ENCODE measurements at regions not wholly inside any gene's neighbourhood (a gene's known extent, or its start where the extent isn't known, plus 50 kb on each side); places are given as distances from the start of the nearest gene placed in this dataset.
"Not testable (repeated sequence)": the region's sequence is repeated elsewhere in the genome, so short reads cannot be mapped to it uniquely, and the experiment has no call there.

DNA sequence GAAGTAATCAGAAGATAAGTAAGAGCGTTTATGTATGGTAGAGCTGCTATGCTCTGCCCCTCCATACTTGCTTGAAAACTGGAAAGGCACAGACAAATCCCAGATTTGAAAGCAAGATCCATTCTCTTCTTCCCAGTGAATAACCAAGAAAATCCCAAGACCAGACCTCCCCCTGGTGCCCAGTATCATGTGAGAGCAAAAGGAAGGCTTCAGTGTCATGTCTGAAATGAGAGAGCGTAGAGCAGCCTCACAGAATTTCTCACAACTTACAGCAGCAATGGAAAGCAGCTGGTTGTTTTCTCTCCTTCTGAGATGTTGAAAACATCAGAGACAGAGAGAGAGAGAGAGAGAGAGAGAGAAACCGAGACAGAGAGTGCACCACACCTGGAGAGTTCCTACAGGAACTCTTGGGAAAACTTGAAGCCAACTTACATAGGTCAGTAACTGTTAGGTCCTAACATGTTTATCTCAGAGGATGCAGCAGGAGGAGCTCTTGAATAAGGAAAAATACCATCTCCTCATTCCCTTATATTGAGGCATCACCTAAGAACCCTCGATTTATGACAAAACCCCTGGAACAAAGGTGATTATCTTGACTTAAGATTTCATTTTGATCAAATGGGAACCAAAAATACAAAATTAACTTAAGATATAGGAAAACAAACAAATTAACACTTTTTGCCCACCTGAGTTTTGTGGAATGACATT, 273.3 kb downstream of the NSUN3 start:
- DNase-seq = peak; percentile 42

DNA sequence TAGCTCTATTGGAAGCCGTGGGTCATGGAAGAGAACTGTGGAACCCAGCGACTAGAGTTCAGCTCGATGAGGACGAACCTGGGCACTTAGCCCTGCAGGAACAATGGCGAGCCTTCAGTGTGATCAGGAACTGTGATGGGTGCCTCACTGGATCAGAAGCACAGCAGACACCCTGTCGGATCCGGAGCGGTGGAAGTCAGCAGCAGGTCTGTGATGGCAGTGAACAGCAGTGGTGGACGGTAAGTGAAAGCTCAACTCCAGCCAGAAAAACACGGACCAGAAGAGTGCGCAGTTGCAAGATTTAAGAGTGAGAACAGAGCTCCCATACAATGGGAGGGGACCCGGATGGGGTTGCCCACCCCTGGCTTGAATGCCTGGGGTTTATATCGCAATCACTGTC, 282.2 kb downstream of the NSUN3 start:
- DNase-seq = no peak

DNA sequence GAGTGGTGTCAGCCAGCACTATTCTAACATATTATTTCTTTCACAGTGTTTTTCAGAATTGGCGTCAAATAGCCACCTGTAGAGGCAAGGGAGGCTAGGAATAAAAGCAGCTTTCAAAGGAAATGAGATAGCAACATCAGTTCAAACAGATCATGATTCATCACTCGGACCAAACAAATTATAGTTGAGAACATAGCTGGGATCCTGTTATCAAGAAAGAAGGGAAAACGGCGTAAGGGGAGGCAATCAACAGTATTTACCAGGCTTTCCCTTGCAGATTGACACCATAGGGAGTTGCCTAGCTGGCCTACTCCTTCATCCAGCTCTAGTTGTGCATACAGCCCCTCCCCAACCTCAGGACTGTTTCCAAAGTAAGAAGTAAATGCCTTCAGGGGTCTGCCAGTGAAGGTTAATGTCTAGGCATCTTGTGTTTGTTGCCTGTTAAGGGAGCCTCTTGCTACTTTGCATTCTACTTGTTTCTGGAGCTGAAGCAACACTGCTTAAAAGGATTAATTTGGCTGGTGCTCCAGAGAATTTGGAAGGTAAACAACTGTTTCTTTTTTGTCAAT, 286.5 kb downstream of the NSUN3 start:
- DNase-seq = no peak

DNA sequence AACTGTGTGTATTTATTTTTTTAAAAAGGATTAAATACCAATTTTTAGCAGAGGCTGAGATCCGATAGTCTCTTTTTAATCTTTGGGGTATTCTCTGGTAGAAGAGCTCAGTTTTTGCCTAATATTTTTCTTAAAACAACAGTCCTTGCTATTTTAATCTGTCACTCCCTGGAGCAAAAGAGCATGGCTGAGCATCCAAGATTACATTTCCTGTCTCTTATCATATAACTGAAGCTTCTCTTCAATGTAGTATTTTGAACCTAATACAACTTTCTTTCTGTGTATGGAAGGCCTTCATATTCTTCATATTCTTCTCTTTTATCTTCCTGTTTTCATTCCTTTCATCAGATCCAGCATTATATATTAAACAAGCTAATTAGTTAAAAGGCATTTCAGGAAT, 293.7 kb downstream of the NSUN3 start:
- no peak for DNase-seq

DNA sequence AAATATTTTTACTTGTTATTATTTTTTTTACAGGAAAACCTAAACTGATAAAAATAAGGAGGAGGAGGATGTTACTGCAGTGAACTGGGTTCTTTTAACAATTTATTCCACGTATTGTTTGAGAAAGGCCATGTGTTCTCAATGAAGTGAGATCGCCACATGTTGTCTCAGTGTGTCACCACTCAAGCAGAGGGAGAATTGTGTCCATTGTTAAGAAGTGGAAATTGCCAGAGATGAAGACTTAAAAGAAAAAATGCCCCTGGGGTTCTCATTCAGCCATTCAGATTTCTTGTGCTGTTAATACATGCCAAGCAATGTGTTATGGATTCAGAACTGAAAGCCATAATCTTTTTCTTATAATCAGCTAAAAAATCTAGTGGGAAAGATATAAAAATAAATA, 297.1 kb downstream of the NSUN3 start:
- DNase-seq = no peak

DNA sequence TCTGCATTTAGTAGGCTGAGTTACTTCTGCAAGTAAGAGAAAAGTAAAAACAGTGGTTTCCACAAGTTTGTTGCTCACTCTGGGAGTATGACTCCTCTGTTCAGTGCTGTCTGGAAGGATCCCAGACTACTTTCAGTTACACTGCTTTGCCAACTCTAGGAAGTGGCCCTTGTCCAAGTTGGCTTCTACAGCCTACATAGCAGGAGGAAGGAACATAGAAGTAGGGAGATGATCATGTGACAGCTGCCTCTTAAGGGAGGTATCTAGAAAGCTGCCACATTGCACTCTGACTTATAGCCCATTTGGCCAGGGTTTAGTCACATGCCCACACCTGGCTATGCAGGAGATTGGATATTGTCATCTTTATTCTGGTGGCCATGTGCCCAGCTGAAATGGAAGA, 298.1 kb downstream of the NSUN3 start:
- DNase-seq = peak; percentile 13

DNA sequence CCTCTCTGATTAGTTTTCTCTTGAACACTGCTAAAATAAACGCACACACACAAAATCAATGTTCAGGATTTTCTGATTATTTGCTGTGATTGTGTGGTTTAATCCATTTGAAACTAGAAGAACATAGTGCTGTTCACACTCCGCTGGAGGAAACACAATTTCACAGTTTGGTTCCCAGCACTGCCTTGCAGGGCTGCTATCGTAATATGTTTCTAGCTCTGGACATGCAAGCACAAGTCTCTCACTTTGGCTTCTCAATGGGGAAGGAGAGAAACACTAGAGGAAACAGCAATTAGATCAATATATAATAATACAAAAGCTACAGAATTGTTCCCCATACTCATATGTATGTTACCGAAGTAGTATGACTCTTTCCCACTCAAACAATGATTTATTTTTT, 299.5 kb downstream of the NSUN3 start:
- no peak for DNase-seq

DNA sequence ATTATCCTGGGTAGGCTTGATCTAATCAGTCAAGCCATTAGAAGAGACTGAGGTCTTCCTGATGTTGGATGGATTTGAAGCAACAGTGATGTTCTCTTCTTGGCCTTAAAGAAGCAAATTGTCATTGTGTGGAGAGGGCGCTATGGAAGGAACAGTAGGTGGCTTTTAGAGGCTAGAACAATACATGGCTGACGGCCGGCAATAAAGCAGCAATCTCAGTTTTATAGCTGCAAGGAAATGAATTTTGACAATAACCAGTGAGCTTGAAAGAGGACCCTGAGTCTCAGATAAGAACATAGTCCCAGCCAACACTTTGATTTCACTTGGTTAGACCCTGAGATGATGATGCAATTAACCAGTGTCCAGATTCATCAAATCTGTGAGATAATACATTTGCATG, 302.1 kb downstream of the NSUN3 start:
- DNase-seq = no peak

DNA sequence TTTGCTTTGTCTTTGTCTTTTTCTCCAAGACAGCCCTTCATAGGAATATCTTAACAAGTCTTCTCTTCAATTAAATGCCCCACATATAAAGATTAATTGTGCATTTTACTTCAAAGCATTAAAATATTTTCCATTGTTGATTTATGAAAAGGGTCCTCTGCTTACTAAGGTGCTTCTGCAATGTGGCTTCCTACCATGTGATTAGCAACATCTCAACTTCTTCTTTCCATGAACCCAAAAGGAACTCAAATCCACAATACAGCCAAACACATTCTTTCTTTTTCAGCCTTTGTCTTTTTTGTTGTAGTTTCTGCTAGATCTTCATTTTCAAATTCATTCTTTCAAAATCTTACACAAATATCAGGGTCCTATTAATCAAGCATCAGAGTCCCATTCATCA, 309.2 kb downstream of the NSUN3 start:
- no peak for DNase-seq

DNA sequence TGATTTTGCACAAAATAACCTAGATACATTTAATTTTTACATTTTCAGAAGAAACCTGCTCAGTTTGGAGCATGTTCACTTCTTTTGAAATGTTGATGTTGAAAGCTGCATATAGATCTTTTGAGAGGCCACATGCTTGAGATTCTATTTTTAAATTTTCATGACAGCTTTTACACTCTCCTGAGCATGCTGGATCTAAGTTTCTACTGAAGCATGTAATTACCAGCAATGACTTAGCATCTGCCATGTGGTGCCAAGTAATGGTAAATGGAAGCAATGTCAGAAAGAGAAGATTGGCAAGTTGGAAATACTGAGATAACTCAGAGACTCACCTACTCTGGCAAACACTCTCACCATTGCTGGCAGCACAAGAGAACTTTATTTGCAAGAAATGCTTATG, 310.6 kb downstream of the NSUN3 start:
- no peak for DNase-seq

DNA sequence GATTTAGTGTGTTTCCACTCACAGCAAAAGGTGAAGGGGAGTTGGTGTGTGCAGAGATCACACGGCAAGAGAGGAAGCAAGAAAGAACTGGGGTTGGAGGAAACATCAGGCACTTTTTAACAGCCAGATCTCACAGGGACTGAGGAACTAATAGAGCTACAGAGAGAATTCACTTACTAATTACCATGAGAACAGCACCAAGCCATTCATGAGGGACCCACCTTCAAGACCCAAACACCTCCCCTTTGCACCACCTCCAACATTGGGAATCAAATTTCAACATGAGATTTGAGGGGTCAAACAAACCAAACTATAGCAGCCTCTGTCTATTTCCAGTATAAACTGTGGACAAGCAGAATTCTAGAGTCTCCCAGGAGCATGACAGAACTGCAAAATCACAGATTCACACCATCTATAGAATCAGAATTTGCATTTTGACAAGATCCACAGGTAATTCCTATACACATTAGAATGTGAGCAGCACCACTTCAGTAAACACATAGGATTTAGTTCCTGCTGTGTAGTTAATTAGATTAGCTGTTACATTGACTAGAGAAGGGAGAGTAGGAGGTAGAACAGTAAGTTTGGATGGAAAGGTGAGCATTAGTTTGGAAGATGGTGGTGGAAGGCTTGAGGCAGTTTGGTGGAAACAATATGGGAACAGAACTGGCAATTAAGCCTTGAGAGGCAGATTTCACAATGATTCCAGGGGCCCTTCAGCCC, 311.7 kb downstream of the NSUN3 start:
- DNase-seq = no peak

DNA sequence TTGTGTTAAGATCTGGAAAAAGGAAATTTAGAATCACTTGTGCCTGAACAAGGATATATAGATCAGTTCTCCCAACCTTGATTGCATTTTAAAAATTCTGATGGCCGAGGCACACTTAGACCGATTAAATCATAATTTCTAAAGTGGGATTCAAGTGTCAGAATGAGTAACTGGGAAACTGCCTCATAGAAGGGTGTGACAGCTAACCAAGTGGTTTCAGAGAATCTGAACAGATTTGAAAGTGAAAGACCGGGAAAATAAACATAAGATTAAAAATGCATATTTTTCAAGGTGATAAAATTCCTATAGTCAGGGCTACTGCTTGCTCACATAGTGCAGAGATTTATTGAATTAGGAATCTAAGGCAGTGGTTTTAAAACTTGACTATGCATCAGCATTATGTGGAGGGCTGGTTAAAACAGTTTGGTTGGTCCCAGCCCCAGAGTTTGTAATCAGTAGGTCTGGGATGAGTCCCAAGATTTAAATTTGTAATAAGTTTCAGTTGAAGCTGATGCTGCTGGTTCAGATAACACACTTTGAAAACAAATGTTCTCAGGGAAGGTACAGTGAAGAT, 314.3 kb downstream of the NSUN3 start:
- not testable (repeated sequence) for DNase-seq

DNA sequence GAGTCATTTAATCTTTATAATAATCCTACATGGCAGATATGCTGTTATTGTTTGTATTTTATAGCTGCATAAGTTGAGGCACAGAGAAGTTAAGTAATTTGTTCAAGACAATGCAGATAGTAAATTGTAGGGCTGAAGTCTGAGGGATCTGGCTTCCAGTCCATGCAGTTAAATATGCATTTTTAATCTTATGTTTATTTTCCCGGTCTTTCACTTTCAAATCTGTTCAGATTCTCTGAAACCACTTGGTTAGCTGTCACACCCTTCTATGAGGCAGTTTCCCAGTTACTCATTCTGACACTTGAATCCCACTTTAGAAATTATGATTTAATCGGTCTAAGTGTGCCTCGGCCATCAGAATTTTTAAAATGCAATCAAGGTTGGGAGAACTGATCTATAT, 315.0 kb downstream of the NSUN3 start:
- not testable (repeated sequence) for DNase-seq

DNA sequence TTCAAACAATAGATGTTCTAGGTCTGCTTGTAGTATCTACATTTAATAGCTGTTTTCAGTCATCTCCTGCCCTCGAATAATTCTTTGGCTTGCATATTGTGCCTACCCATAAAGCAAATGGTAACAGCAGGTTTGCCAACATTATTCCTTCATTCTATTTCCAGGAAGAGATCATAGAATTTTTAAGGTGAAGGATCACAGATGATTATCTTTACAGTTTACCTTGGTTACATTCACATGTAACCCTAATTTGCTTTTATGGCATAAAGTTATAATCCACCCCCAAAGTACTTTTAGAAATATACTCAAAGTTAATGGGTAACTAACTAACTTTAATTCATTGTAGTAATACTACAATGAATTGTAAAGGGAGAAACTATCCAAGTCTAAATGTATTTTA, 315.5 kb downstream of the NSUN3 start:
- DNase-seq = no peak

DNA sequence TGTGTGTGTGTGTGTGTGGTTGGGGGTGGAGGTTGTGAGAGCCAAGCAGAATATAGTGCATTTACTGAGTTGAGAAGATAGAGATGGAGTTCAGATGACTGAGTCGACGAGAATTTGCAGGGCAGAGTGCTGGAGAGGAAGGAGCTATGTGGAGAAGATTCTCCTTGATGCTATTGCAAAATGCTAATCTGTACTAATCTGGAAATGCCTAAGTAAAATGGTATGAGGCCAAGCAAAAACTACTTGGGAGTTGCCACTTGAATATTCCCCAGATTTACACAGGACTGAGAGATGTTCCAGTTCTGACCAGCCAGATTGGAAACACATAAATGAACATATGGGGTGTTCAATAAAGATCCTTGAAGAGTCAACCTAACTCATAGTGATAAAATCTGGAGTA, 316.4 kb downstream of the NSUN3 start:
- no peak for DNase-seq

DNA sequence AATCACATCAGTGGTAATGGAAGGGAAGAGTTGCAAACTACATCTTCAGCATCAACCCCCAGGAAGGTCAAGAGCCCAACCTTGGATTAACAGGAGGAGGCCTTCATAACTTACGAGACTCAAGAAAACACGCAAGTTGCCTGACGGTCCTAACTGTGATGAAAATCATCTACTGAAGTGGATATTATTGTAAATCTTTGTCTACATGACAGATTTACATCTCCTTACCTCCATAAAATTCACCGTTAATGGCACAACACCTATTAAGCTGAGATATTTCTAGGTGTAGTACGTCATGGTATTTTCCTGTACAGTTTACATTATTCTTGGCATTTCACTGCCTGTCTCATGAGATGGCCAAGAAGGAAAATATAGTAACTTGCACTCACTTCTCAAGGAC, 332.0 kb downstream of the NSUN3 start:
- DNase-seq = no peak

DNA sequence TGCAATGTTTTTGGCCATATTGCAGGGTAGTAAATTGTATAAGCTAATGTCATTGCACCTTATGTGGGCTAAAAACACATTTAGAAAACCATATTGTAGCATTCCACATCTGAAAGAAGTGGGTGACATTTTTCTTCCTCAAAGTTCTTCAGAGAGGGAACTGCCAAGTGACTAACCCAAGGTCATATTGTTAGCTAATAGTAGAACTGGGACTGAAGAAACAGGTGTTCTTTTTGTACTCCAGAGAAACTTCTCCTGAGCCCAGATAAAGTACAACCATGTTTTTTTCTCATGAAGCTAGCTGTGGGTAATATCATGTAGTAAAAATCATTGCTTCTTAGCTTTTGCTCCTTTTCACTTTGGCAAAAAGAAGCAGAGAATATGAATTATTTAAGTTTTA, 333.0 kb downstream of the NSUN3 start:
- DNase-seq = no peak

DNA sequence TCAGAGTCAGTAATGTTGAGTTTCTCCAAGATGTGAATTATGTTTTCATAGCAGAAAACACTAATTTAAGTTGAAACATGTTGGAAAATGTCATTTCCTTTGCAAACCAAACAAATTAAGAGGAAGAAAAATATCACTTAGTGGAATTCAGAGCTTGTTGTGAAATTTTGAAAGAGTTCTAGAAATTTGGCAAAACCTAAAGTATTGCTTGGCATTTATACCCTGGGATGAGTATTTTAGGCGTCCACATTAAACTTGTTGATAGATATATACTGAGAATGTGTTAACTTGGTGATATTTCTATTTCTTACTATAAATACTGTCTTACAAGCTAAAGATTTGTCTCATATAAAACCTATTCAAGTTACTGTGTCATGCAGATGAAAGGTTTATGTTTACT, 335.2 kb downstream of the NSUN3 start:
- DNase-seq = no peak

DNA sequence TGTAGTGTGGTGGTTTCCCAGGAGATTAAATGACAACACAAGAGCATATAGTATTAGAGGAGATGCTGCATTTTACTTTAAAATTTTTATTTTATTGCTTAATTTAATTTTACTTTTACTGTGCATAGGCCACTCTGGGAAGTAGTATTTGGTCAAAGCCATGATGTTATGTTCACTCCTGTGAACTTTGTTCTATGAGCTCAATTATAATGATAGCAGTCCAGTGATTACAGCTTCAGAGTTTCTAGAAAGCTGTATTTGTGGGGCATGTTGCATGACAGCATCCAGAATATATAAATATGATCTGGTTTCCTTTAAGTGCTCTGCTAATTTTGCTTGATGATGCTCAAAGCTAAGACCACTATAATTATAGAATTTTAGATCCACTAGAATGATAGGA, 338.6 kb downstream of the NSUN3 start:
- no peak for DNase-seq

DNA sequence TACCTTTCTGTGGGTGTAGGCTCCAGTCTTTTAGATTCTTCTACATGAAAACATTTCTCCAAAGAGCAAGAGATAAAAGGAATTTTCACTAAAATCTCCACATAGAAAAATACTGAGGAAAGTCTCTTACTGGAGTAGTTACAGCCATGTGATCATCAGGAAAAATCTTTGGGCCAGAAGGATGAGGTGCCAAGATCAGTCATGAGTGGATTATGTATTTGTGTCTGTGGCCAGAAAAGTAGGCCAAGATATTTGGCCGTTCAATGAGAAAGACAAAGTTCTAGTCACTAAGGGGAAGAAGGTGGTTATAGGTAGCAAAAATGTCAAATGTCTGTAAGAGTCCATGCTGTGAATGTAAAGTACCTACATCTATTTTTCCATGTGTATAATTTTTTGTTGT, 339.3 kb downstream of the NSUN3 start:
- no peak for DNase-seq

DNA sequence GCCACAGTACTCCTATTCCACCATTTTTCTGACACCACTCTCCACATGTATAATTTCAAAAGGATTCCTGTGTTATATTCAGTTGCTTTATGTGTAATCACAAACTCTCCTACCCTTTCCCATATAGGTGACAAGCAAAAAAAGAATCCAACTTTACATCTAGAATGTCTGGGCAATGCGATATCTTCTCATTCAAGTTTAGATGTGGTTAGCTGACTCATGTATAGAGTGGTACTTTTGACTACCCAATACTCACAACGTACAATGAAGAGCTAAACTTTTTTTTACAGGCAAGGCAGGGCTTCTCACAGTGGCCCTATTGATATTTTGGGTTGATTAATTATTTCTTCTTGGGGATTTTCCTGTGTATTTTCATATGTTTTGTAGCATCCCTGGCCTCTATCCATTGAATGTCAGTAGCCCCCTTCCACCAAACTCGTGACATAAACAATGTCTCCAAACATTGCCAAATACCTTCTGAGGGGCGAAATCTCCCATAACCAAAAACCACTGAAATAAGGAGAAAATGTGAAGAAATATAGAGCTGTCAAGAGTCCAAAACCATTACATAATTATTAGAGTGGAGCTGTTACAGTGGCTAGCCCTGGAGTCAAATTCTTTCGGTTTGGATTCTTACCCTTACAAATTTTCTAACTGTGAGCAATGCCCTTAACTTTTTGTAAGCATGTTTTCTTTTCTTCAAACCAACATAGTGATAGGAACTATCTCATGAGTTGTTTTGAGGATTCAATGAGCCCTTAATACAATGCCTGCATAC, 342.6 kb downstream of the NSUN3 start:
- peak; percentile 34 for DNase-seq

DNA sequence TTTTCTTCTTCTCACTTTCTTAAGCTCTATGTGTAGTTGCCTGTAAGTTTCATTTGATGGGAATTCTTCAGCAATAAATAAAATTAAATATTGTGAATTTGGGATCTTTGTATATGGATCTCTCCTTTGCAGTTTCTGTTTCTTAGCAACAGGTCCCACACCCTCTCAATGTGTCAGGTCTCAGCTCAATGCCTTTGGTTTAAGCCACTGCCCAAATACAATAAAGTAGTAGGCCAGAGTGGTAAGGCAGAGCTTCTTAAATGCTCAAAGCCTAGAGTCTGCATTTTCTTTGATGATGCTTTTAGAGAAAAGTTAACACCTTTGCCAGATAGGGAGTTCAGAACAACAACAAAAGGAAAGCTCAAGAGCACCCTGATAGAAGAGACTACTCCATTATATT, 343.7 kb downstream of the NSUN3 start:
- DNase-seq = no peak

DNA sequence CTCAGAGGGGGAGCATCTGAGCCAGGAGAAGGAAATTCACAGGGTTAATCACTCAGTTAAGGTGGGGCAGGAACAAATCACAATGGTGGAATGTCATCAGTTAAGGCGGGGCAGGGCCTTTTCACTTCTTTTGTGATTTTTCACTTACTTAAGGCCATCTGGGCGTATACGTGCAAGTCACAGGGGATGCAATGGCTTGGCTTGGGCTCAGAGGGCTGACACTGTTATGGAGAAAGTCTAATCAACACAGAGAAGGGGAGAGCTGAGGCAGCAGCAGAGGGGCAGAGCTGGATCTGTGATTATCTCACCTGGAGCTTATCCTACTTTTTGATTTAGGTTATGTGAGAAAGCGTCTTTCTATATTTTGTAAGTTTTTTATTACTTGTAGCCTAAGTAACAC, 350.1 kb downstream of the NSUN3 start:
- DNase-seq = not testable (repeated sequence)

Measured in fibroblast of skin of back (primary cell).